HepG2 (cell line): ENCODE measurements at regions not wholly inside any gene's neighbourhood (a gene's known extent, or its start where the extent isn't known, plus 50 kb on each side); places are given as distances from the start of the nearest gene placed in this dataset.

ENCODE experiments used
- ATAC-seq: fragments of 200-7000 bp; cut with Tn5 transposase; 3 replicates; pipeline ENCODE4 v1.9.1; 2020; ENCODE audit warnings: mild to moderate bottlenecking, moderate library complexity
- BruUV-seq: library from RNA; stranded (reverse); fragments of 400-500 nt; replicated peaks from 2 replicates; lab custom pipeline; 2021; lab: Mats Ljungman, UMichigan
- CTCF ChIA-PET: fragments of 300-600 bp; formaldehyde crosslinking; extraction: SDS; loops from one replicate; lab custom pipeline; 2021; ENCODE audit warnings: low total read pairs, inconsistent platforms, low intra/inter-chr PET ratio; lab: Yijun Ruan, JAX
- POLR2A ChIA-PET: fragments of 350-600 bp; sonication (Branson Sonifier 250); formaldehyde crosslinking; loops from one replicate; lab custom pipeline; 2020; ENCODE audit warnings: antibody characterized with exemption, inconsistent platforms; lab: Yijun Ruan, JAX
- DNase-seq: peaks from one replicate; pipeline ENCODE4 v3.0.0-alpha.2; 2015; ENCODE audit warnings: low spot score
- FAIRE-seq: peaks from 3 replicates; lab custom pipeline; 2011; peaks lifted over from hg19 to GRCh38; lab: Jason Lieb, UNC
- H2AFZ ChIP-seq: one replicate; pipeline ENCODE4 v1.6.1; 2011; ENCODE audit warnings: low read length, inconsistent platforms
- H3K27ac ChIP-seq: fragments of 300-600 bp; 3 replicates; pipeline ENCODE4 v1.8.0; 2011; ENCODE audit warnings: mixed run types, mild to moderate bottlenecking, mixed read lengths, low read length, inconsistent platforms; ENCODE audit not compliant: insufficient read depth; ENCODE audit errors: extremely low read length
- H3K27me3 ChIP-seq, 2 experiments: fragments of 200-600 bp in 1 of 2; 2 replicates in 1 of 2; 3 replicates in 1 of 2; pipeline versions ENCODE4 v1.6.0 to v1.8.0; 2011; ENCODE audit warnings: low read length in 2 of 2, mild to moderate bottlenecking in 2 of 2, moderate library complexity in 2 of 2, inconsistent platforms in 1 of 2; ENCODE audit not compliant: insufficient read depth in 2 of 2, control insufficient read depth in 1 of 2
- H3K36me3 ChIP-seq, 2 experiments: fragments of 200-600 bp in 1 of 2; replicated peaks in 1 of 2; 2 replicates in 1 of 2; 3 replicates in 1 of 2; pipeline versions ENCODE4 v1.5.1 to v1.8.0; 2011; ENCODE audit warnings: low read length in 2 of 2, inconsistent platforms in 1 of 2; ENCODE audit not compliant: insufficient read depth in 2 of 2, control insufficient read depth in 1 of 2
- H3K4me1 ChIP-seq: 2 replicates; pipeline ENCODE4 v1.5.1; 2012; ENCODE audit warnings: low read length, inconsistent platforms; ENCODE audit not compliant: insufficient read depth
- H3K4me2 ChIP-seq: 2 replicates; pipeline ENCODE4 v1.6.0; 2011; ENCODE audit warnings: low read depth, low read length, inconsistent platforms
- H3K4me3 ChIP-seq, 3 experiments: fragments of 200-600 bp in 1 of 3; sonication (generic), shearing (Covaris generic) in 1 of 3; replicated peaks in 1 of 3; 2 replicates each; pipeline ENCODE4 v1.5.1; 2011 to 2016; ENCODE audit warnings: low read length in 3 of 3, inconsistent platforms in 2 of 3, low read depth in 2 of 3, mild to moderate bottlenecking in 2 of 3, control low read depth in 1 of 3, mixed read lengths in 1 of 3; ENCODE audit not compliant: insufficient read depth in 1 of 3
- H3K79me2 ChIP-seq: one replicate; pipeline ENCODE4 v1.6.1; 2011; ENCODE audit warnings: low read length, inconsistent platforms; ENCODE audit not compliant: insufficient read depth
- H3K9ac ChIP-seq: 2 replicates; pipeline ENCODE4 v1.6.0; 2011; ENCODE audit warnings: mild to moderate bottlenecking, low read depth, low read length, inconsistent platforms; ENCODE audit not compliant: insufficient read depth
- H3K9me3 ChIP-seq: 2 replicates; pipeline ENCODE4 v1.5.1; 2012; ENCODE audit warnings: mild to moderate bottlenecking, low read length
- H4K20me1 ChIP-seq: 2 replicates; pipeline ENCODE4 v1.6.0; 2011; ENCODE audit warnings: inconsistent platforms, mild to moderate bottlenecking, low read length, moderate library complexity; ENCODE audit not compliant: insufficient read depth
- JDP2 ChIP-seq: sonication (generic); formaldehyde crosslinking; IDR thresholded peaks from 2 replicates; pipeline ENCODE4 v1.8.1; 2022; ENCODE audit warnings: missing genetic modification reagents, borderline replicate concordance
- JUNB ChIP-seq: sonication (generic); formaldehyde crosslinking; IDR thresholded peaks from 2 replicates; pipeline ENCODE4 v1.8.0; 2022; ENCODE audit warnings: missing genetic modification reagents, mild to moderate bottlenecking, borderline replicate concordance
- MTA1 ChIP-seq: sonication (generic); formaldehyde crosslinking; IDR thresholded peaks from 2 replicates; pipeline ENCODE4 v1.4.0; 2020; ENCODE audit warnings: missing genetic modification reagents, mild to moderate bottlenecking, borderline replicate concordance
- NFE2 ChIP-seq: sonication (generic); formaldehyde crosslinking; IDR thresholded peaks from 2 replicates; pipeline ENCODE4 v1.4.0; 2020; ENCODE audit warnings: missing genetic modification reagents
- NKX3-1 ChIP-seq: sonication (generic); formaldehyde crosslinking; IDR thresholded peaks from 2 replicates; pipeline ENCODE4 v1.5.0; 2020; ENCODE audit warnings: missing genetic modification reagents
- POLR2AphosphoS5 ChIP-seq: IDR thresholded peaks from 2 replicates; pipeline ENCODE4 v1.6.1; 2012; ENCODE audit warnings: low read depth, low read length
- SOX6 ChIP-seq, 2 experiments: fragments of 450-650 bp in 1 of 2; sonication (generic) in 1 of 2; formaldehyde crosslinking in 1 of 2; IDR thresholded peaks; 2 replicates each; pipeline versions ENCODE4 v1.4.0 to v1.6.1; 2017 to 2020; ENCODE audit warnings: antibody characterized with exemption in 1 of 2, mild to moderate bottlenecking in 1 of 2, missing genetic modification reagents in 1 of 2
- ZIK1 ChIP-seq: sonication (generic); formaldehyde crosslinking; IDR thresholded peaks from 2 replicates; pipeline ENCODE4 v1.5.0; 2020; ENCODE audit warnings: mild to moderate bottlenecking, low read depth, missing genetic modification reagents, borderline replicate concordance
- WGBS: methylation state at CpG from one replicate; pipeline ENCODE4 v1.1.6; 2017; ENCODE audit warnings: low lambda C conversion rate; 5-methylcytosine and 5-hydroxymethylcytosine counted together
- in situ Hi-C: cut with HindIII; loops from 2 replicates; pipeline ENCODE4 v1.10.0; 2017; ENCODE audit warnings: low pct_unique_long_range_greater_than_20kb; ENCODE audit not compliant: extremely low pct_ligation_motif_present
- intact Hi-C: fragments of 100-400 bp; cut with micrococcal nuclease; formaldehyde crosslinking; loops from one replicate; pipeline ENCODE4 v1.10.0; 2022; ENCODE audit not compliant: unreplicated experiment
- TF ChIP-seq, protein P1 (sequence below): sonication (generic); formaldehyde crosslinking; IDR thresholded peaks from 2 replicates; pipeline ENCODE4 v1.9.0; 2021; ENCODE audit warnings: missing genetic modification reagents, borderline replicate concordance
- TF ChIP-seq, protein P2 (sequence below): sonication (generic); formaldehyde crosslinking; IDR thresholded peaks from 2 replicates; pipeline ENCODE4 v1.9.0; 2021; ENCODE audit warnings: missing genetic modification reagents, borderline replicate concordance
- TF ChIP-seq, protein P3 (sequence below): sonication (generic); formaldehyde crosslinking; conservative IDR thresholded peaks from 2 replicates; pipeline ENCODE4 v1.8.0; 2022; ENCODE audit warnings: low read depth, missing genetic modification reagents
- TF ChIP-seq, protein P4 (sequence below): sonication (generic); formaldehyde crosslinking; IDR thresholded peaks from 2 replicates; pipeline ENCODE4 v1.5.1; 2020; ENCODE audit warnings: missing genetic modification reagents, mild to moderate bottlenecking, borderline replicate concordance
- TF ChIP-seq, protein P5 (sequence below): IDR thresholded peaks from 2 replicates; pipeline ENCODE4 v1.6.1; 2016; ENCODE audit warnings: missing genetic modification reagents, missing compliant biosample characterization

DNA sequence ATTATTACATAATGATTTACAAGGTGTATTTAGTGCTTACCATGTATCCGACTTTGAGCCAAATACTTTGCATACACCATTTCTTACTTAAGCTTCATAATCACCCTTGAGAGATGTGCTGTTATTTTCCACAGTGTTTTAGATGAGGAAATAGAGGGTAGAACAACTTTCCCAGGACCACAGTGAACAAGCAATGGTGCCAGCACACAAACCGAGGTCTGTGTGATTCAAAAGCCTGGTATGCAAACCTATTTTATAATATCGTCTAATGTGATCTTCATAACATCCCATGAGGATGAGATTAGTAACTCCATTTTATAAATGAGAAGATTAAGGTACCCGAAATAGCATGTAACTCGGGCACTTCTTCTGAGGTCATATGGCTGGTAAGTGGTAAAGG is 294.7 kb downstream of the NSG2 start (continued):
- TF ChIP-seq JUNB (CRISPR knock-in tag): no peak
- TF ChIP-seq ZIK1 (CRISPR knock-in tag): no peak
- TF ChIP-seq SOX6 (IDR thresholded peaks at IDR 0.05): no peak
- no peak for TF ChIP-seq SOX6 (CRISPR knock-in tag; IDR thresholded peaks at IDR 0.05)
- no peak for TF ChIP-seq POLR2AphosphoS5
- no peak for TF ChIP-seq NKX3-1

DNA sequence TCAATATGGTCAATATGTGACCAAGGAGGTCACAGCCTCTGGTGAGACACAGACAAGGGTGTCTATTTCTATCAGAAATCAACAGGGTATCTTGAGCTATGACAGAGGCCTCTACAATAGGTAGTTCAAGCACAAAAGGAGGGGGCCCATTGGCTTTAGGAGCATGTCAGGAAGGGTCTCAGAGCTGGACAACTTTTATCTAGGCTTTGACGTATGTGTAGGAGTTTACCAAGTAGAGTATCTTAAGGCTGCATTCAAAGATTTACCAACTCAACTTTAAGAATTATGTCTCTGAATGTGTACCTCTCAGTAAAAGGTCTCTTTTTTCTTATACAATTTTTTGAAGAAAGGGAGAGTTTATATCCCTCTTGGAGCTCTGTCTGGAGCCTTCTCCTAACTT is 297.2 kb downstream of the NSG2 start:
- 73% methylated on average over 1 of the region's 1 CpG for WGBS
- no peak for DNase-seq
- Histone ChIP-seq H3K27me3 (peaks cover 0 to 15% of the 10 kb centered on the region in 2 experiments; a peak in 3 of 5 replicates), H3K27ac (no peak overlapping the region), H3K9me3 (no peaks in the 10 kb centered on the region), H4K20me1 (no peaks in the 10 kb centered on the region), H3K79me2 (no peaks in the 10 kb centered on the region), H3K4me1 (no peaks in the 10 kb centered on the region), H3K36me3 (no peaks in the 10 kb centered on the region), H3K4me3 (no peak overlapping the region), H3K4me2 (no peak overlapping the region), H2AFZ (no peak overlapping the region), H3K9ac (no peak overlapping the region)
- ChIA-PET CTCF (no interaction called here), POLR2A (no interaction called here)
- BruUV-seq: no TSS peak
- intact Hi-C loops (no loop called here), in situ Hi-C loops (no loop called here)
- no peak for ATAC-seq
- no peak for FAIRE-seq
- TF ChIP-seq, protein P1, sequence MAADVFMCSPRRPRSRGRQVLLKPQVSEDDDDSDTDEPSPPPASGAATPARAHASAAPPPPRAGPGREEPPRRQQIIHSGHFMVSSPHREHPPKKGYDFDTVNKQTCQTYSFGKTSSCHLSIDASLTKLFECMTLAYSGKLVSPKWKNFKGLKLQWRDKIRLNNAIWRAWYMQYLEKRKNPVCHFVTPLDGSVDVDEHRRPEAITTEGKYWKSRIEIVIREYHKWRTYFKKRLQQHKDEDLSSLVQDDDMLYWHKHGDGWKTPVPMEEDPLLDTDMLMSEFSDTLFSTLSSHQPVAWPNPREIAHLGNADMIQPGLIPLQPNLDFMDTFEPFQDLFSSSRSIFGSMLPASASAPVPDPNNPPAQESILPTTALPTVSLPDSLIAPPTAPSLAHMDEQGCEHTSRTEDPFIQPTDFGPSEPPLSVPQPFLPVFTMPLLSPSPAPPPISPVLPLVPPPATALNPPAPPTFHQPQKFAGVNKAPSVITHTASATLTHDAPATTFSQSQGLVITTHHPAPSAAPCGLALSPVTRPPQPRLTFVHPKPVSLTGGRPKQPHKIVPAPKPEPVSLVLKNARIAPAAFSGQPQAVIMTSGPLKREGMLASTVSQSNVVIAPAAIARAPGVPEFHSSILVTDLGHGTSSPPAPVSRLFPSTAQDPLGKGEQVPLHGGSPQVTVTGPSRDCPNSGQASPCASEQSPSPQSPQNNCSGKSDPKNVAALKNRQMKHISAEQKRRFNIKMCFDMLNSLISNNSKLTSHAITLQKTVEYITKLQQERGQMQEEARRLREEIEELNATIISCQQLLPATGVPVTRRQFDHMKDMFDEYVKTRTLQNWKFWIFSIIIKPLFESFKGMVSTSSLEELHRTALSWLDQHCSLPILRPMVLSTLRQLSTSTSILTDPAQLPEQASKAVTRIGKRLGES: no peak
- TF ChIP-seq, protein P2, sequence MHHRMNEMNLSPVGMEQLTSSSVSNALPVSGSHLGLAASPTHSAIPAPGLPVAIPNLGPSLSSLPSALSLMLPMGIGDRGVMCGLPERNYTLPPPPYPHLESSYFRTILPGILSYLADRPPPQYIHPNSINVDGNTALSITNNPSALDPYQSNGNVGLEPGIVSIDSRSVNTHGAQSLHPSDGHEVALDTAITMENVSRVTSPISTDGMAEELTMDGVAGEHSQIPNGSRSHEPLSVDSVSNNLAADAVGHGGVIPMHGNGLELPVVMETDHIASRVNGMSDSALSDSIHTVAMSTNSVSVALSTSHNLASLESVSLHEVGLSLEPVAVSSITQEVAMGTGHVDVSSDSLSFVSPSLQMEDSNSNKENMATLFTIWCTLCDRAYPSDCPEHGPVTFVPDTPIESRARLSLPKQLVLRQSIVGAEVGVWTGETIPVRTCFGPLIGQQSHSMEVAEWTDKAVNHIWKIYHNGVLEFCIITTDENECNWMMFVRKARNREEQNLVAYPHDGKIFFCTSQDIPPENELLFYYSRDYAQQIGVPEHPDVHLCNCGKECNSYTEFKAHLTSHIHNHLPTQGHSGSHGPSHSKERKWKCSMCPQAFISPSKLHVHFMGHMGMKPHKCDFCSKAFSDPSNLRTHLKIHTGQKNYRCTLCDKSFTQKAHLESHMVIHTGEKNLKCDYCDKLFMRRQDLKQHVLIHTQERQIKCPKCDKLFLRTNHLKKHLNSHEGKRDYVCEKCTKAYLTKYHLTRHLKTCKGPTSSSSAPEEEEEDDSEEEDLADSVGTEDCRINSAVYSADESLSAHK (CRISPR knock-in tag): no peak
- TF ChIP-seq, protein P3, sequence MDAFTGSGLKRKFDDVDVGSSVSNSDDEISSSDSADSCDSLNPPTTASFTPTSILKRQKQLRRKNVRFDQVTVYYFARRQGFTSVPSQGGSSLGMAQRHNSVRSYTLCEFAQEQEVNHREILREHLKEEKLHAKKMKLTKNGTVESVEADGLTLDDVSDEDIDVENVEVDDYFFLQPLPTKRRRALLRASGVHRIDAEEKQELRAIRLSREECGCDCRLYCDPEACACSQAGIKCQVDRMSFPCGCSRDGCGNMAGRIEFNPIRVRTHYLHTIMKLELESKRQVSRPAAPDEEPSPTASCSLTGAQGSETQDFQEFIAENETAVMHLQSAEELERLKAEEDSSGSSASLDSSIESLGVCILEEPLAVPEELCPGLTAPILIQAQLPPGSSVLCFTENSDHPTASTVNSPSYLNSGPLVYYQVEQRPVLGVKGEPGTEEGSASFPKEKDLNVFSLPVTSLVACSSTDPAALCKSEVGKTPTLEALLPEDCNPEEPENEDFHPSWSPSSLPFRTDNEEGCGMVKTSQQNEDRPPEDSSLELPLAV (CRISPR knock-in tag): no peak
- no peak for TF ChIP-seq JDP2 (CRISPR knock-in tag)
- TF ChIP-seq, protein P4, sequence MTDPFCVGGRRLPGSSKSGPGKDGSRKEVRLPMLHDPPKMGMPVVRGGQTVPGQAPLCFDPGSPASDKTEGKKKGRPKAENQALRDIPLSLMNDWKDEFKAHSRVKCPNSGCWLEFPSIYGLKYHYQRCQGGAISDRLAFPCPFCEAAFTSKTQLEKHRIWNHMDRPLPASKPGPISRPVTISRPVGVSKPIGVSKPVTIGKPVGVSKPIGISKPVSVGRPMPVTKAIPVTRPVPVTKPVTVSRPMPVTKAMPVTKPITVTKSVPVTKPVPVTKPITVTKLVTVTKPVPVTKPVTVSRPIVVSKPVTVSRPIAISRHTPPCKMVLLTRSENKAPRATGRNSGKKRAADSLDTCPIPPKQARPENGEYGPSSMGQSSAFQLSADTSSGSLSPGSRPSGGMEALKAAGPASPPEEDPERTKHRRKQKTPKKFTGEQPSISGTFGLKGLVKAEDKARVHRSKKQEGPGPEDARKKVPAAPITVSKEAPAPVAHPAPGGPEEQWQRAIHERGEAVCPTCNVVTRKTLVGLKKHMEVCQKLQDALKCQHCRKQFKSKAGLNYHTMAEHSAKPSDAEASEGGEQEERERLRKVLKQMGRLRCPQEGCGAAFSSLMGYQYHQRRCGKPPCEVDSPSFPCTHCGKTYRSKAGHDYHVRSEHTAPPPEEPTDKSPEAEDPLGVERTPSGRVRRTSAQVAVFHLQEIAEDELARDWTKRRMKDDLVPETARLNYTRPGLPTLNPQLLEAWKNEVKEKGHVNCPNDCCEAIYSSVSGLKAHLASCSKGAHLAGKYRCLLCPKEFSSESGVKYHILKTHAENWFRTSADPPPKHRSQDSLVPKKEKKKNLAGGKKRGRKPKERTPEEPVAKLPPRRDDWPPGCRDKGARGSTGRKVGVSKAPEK: no peak
- TF ChIP-seq NFE2: no peak
- TF ChIP-seq MTA1 (CRISPR knock-in tag): no peak
- TF ChIP-seq, protein P5, sequence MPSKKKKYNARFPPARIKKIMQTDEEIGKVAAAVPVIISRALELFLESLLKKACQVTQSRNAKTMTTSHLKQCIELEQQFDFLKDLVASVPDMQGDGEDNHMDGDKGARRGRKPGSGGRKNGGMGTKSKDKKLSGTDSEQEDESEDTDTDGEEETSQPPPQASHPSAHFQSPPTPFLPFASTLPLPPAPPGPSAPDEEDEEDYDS (CRISPR knock-in tag): no peak
